ENCODE measurements at regions not wholly inside any gene's neighbourhood (a gene's known extent, or its start where the extent isn't known, plus 50 kb on each side); places are given as distances from the start of the nearest gene placed in this dataset.
A peak's percentile ranks its signal among the peaks of the same experiment; 100 is the strongest.

DNA sequence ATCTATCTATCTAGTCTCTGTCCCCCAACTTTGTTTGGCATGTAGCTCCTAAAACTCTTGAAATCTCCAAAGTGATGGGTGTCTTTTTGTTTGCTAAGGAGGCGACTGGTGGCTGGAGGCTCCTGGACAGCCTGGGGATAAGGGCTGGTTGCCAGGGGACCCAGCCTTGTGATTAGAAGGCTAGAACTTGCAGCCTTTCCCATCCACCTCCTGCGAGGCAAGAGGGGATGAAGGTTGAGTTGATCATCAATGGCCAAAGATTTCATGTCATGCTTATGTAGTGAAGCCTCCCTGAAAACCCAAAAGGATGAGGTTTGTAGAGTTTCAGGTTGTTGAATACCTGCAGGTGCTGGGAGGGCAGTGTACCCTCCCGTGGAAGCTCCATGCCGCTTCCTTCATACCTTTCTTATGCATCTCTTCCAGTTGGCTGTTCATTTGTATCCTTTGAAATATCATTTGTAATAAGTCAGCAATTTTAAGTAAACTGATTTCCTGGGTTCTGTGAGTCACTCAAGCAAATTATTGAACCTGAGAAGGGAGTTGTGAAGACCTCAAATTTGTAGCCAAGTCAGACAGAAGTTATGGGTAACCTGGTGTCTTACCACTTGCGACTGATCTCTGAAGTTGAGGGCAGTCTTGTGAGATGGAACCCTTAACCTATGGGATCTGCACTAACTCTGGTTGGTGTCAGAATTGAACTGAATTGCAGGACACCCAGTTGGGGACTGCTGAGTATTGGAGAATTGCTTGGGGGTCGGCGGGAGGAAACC is 202.4 kb downstream of the SEC14L1 start:
- no peak for DNase-seq

GRCh38 chr17:77344038-77344437 is 203.3 kb downstream of the SEC14L1 start:
- DNase-seq = no peak

- no peak for DNase-seq
Measured at GRCh38 chr17:77345260-77345910, 204.6 kb downstream of the SEC14L1 start.

GRCh38 chr17:77346765-77347164 is 206.0 kb downstream of the SEC14L1 start:
- no peak for DNase-seq

DNA sequence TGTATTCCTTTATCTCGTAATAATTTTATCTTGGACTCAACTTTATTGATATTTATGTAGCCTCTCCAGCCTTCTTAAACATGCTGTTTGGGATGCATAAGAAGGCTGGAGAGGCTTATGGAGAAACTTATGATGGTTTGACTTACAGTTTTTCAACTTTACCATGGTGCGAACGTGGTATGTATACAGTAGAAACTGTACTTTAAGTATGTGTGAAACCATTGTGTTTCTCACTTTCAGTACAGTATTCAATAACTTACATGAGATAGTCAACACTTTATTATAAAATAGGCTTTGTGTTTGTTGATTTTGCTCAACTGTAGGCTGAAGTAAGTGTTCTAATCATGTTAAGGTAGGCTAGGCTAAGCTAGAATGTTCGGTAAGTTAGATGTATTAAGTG is 206.8 kb downstream of the SEC14L1 start:
- no peak for DNase-seq

GRCh38 chr17:77349976-77350830 is 209.4 kb downstream of the SEC14L1 start:
- DNase-seq = no peak

DNA sequence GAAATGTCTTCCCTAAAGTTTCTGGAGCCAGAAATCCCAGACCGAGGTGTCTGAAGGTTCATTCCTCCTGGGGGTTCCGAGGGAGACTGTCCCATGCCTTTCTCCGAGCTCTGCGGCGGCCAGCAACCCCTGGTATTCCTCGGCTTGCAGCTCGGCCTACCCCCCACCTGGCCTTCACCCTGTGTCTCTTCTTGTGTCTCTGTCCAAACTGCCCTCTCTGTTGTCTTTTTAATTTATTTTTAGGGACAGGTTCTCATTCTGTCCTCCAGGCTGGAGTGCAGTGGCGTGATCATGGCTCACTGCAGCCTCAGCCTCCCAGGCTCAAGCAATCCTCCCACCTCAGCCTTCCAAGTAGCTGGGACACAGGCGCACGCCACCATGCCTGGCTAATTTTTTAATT is 211.7 kb downstream of the SEC14L1 start:
- no peak for DNase-seq

GRCh38 chr17:77352996-77353395 is 212.2 kb downstream of the SEC14L1 start:
- DNase-seq = no peak

GRCh38 chr17:77353684-77354419 is 213.1 kb downstream of the SEC14L1 start:
- no peak for DNase-seq

DNA sequence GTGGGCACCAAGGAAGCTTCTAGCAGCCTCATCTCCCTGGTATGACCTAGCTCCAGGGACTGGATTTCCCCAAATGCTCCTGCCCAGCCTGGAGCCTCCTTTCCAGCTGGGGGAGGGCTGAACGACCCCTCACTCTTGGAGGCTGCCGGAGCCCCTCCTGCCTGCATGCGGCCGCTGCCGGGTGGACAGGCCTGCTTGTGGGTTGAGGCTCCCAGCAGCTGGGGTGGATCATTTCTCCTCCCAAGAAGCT is 213.6 kb downstream of the SEC14L1 start:
- DNase-seq = no peak

- no peak for DNase-seq
Measured at GRCh38 chr17:77354670-77355455, 214.1 kb downstream of the SEC14L1 start.

DNA sequence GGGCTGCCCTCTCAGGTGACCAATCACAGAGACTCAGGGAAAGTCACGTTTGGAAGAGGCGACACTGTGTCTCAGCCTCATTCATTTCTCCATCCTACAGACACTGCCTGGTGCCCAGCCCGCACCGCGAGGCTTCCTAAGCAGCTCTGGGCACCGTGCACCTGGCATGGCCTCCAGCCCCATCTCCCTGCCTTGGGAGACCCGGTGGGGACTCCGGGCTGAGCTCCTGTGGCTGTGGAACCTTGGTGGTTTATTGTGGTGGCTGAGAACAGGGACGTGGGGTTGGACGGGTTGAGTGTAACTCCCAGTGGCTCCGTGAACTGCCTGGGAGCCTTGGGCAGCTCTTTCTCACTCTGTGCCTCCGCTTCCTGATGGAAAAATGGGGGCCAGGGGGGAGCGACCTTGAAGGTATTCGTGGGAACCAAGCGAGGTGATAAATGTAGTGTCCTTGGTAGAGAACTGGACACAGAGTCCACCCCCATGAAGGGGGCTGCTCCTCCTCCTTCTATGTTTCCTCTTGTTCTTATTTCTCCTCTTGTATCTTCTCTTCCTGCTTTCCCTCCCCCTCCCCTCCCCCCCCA is 215.4 kb downstream of the SEC14L1 start:
- DNase-seq = no peak

DNA sequence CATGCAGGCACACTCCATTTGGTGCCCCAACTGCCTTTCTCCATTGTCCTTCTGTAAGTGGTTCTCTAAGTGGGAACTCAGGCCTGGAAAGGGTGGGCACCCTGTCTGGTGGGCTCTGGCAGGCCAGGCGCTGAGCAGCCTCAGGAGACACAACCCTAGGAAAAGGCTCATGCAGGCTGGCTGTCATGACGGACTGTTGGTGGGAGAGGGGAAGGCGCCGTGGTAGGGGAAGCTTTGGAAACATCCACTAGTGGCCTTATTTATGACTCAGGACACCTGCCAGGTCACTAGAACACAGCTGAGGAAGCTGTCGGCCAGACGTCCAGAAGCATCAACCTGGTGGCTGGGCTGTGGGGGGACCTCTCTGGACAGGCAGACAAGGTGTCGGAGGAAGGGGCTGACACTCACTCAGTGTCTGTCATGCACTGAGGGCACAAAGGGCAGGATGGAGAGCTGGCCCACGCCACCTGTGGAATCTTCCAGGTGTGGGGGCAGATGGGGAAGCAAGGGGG is 216.0 kb downstream of the SEC14L1 start:
- DNase-seq = no peak

DNA sequence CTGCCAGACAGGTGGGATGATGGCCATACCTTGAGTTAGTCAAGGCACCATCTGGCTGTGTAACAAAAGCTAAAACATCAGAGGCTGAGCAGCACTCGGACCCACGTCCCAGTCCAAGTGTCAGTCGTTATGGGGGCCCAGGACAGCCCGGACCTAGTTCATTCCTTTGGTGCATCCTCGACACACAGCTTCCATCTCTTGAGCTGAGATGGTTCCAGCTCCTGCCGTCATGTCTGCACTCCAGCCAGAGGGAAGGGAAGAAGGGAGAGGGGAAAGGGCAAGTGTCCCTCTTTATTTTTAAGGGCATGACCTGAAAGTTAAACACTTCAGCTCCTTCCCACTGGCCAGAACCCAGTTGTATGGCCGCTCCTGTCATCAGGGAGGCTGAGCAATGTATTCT is 218.0 kb downstream of the SEC14L1 start:
- no peak for DNase-seq

DNA sequence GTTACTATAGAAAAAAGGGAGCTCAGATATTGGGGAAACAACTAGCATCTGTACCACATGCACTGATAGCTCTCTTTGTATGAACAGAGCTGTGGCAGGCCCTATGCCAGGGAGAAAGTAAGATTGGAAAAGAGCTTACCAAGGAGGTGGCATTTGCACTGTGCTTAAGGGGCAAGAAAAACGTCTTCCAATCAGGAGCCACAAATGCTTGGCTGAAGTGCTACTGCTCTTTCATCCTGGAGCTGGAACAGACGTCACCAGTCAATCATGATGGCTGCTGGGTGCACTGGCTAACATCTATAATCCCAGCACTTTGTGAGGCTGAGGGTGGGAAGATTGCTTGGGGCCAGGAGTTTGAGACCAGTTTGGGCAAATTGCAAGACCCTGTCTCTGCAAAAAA is 218.5 kb downstream of the SEC14L1 start:
- no peak for DNase-seq

- peak; percentile 33 for DNase-seq
Measured at GRCh38 chr17:77361986-77362620, 221.3 kb downstream of the SEC14L1 start.

DNA sequence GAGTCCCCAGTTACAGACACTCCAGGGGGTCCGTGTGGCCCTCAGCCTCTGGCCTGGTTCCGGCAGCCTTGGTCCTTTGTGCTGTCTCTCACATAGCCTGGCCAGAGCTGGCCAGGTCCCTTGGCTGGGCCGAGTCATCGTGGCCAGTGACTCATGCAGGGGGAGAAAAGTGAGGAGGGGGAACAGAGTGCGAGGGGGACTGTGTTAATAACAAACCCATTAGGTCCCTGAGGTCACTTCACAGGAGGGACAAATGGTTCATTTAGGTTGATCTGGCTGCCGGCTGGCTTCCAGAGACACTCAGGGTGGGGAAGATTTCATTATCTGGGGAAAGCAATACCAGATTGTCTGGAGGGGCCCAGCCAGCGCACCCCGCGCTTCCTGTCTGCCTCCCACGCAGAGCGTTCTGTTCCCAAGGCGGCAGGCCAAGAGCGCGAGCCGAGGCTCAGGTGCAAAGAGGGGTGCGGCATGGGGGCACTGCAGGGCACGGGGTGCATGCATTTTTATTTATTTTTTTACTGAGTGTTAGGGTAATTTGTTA is 223.1 kb downstream of the SEC14L1 start:
- DNase-seq = peak; percentile 85

- no peak for DNase-seq
Measured at GRCh38 chr17:77364381-77364911, 223.7 kb downstream of the SEC14L1 start.

GRCh38 chr17:77364941-77365583 is 224.3 kb downstream of the SEC14L1 start:
- DNase-seq = no peak

- peak; percentile 58 for DNase-seq
Measured at GRCh38 chr17:77365584-77366186, 224.9 kb downstream of the SEC14L1 start.
